ENCODE measurements at regions not wholly inside any gene's neighbourhood (a gene's known extent, or its start where the extent isn't known, plus 50 kb on each side); places are given as distances from the start of the nearest gene placed in this dataset.

GRCh38 chr3:44050867-44051266 lies 190.8 kb upstream of the TOPAZ1 start:
- DNase-seq (ENCODE audit: low read depth in 2 of 2), result no peak

GRCh38 chr3:44055951-44056350 lies 185.7 kb upstream of the TOPAZ1 start:
- no peak for DNase-seq (ENCODE audit: low read depth in 2 of 2)

GRCh38 chr3:44056446-44057240 lies 185.0 kb upstream of the TOPAZ1 start:
- no peak for DNase-seq (ENCODE audit: low read depth in 2 of 2)

- peak in 1 of 2 donors; percentile 9 for DNase-seq (ENCODE audit: low read depth in 2 of 2)
Measured at GRCh38 chr3:44058022-44058867, 183.4 kb upstream of the TOPAZ1 start.

- no peak for DNase-seq (ENCODE audit: low read depth in 2 of 2)
Measured at GRCh38 chr3:44058868-44059203, 182.8 kb upstream of the TOPAZ1 start.

- no peak for DNase-seq (ENCODE audit: low read depth in 2 of 2)
Measured at GRCh38 chr3:44060164-44060563, 181.5 kb upstream of the TOPAZ1 start.

- no peak for DNase-seq (ENCODE audit: low read depth in 2 of 2)
Measured at GRCh38 chr3:44061268-44061667, 180.4 kb upstream of the TOPAZ1 start.

GRCh38 chr3:44061961-44062360 lies 179.7 kb upstream of the TOPAZ1 start:
- DNase-seq (ENCODE audit: low read depth in 2 of 2), result no peak

GRCh38 chr3:44065311-44066094 lies 176.2 kb upstream of the TOPAZ1 start:
- no peak for DNase-seq (ENCODE audit: low read depth in 2 of 2)

- DNase-seq (ENCODE audit: low read depth in 2 of 2), result no peak
Measured at GRCh38 chr3:44066806-44067205, 174.9 kb upstream of the TOPAZ1 start.

- no peak for DNase-seq (ENCODE audit: low read depth in 2 of 2)
Measured at GRCh38 chr3:44067431-44067830, 174.3 kb upstream of the TOPAZ1 start.

- no peak for DNase-seq (ENCODE audit: low read depth in 2 of 2)
Measured at GRCh38 chr3:44068753-44069152, 172.9 kb upstream of the TOPAZ1 start.

- DNase-seq (ENCODE audit: low read depth in 2 of 2), result no peak
Measured at GRCh38 chr3:44069276-44069675, 172.4 kb upstream of the TOPAZ1 start.

GRCh38 chr3:44070841-44071546 lies 170.7 kb upstream of the TOPAZ1 start:
- DNase-seq (ENCODE audit: low read depth in 2 of 2), result no peak

GRCh38 chr3:44072601-44073540 lies 168.8 kb upstream of the TOPAZ1 start:
- DNase-seq (ENCODE audit: low read depth in 2 of 2), result no peak

GRCh38 chr3:44074181-44074580 lies 167.5 kb upstream of the TOPAZ1 start:
- DNase-seq (ENCODE audit: low read depth in 2 of 2), result no peak

GRCh38 chr3:44076221-44076829 lies 165.4 kb upstream of the TOPAZ1 start:
- no peak for DNase-seq (ENCODE audit: low read depth in 2 of 2)

- no peak for DNase-seq (ENCODE audit: low read depth in 2 of 2)
Measured at GRCh38 chr3:44077267-44077666, 164.4 kb upstream of the TOPAZ1 start.

GRCh38 chr3:44078863-44079262 lies 162.8 kb upstream of the TOPAZ1 start:
- no peak for DNase-seq (ENCODE audit: low read depth in 2 of 2)

- no peak for DNase-seq (ENCODE audit: low read depth in 2 of 2)
Measured at GRCh38 chr3:44079916-44080315, 161.8 kb upstream of the TOPAZ1 start.
